ENCODE measurements at regions not wholly inside any gene's neighbourhood (a gene's known extent, or its start where the extent isn't known, plus 50 kb on each side); places are given as distances from the start of the nearest gene placed in this dataset.

- DNase-seq (ENCODE audit: low read depth, low spot score), result no peak
- no peaks in the 10 kb centered on the region for H3K4me1 ChIP-seq (ENCODE audit: control insufficient read depth, extremely low read depth, insufficient read depth, low read length)
- H3K9me3 ChIP-seq (replicated peaks; ENCODE audit: control insufficient read depth, insufficient read depth, low read length), result no peaks in the 10 kb centered on the region
- no peak overlapping the region for H3K4me2 ChIP-seq (ENCODE audit: insufficient read depth, low read length)
- CTCF ChIA-PET, result interaction anchor here (1.0 kb wide), 1 partner anchor 17 kb away, joined by 4 read pairs; no protein-coding TSS in a partner anchor
- no peaks in the 10 kb centered on the region for H4K20me1 ChIP-seq (replicated peaks; ENCODE audit: control insufficient read depth, extremely low read depth, insufficient read depth, low read length)
- no peaks in the 10 kb centered on the region for H3K79me2 ChIP-seq (ENCODE audit: control insufficient read depth, insufficient read depth, low read length)
- no peaks in the 10 kb centered on the region for H3K36me3 ChIP-seq (ENCODE audit: control insufficient read depth in 2 of 2, extremely low read depth in 1 of 2, insufficient read depth in 2 of 2, low read length in 2 of 2)
- POLR2A ChIA-PET, result no interaction called here
- no peak for TF ChIP-seq GATA2 (IDR thresholded peaks at IDR 0.05; ENCODE audit: insufficient read depth, insufficient read length, low read depth, low read length)
- no peak for TF ChIP-seq MAX (IDR thresholded peaks at IDR 0.05; ENCODE audit: insufficient read depth, insufficient read length)
- no peak for TF ChIP-seq CTCF (IDR thresholded peaks at IDR 0.05; ENCODE audit: extremely low read depth in 1 of 2, insufficient read depth in 1 of 2, low read depth in 1 of 2, low read length in 2 of 2)
- TF ChIP-seq MYC (IDR thresholded peaks at IDR 0.05; ENCODE audit: low read depth, low read length), result no peak
- TF ChIP-seq JUN (IDR thresholded peaks at IDR 0.05; ENCODE audit: borderline replicate concordance, insufficient read depth, insufficient read length, low read depth), result no peak
- TF ChIP-seq EZH2 (IDR thresholded peaks at IDR 0.05; ENCODE audit: borderline replicate concordance, low read depth, low read length, severe bottlenecking), result no peak
- TF ChIP-seq FOS (IDR thresholded peaks at IDR 0.05; ENCODE audit: borderline replicate concordance, insufficient read depth, low read length), result no peak
- TF ChIP-seq POLR2AphosphoS5 (IDR thresholded peaks at IDR 0.05; ENCODE audit: insufficient read depth, low read depth, low read length), result no peak
- TF ChIP-seq POLR2A (IDR thresholded peaks at IDR 0.05; ENCODE audit: low read depth, low read length), result no peak
- FAIRE-seq, result no peak
- peaks cover 0 to 2% of the 10 kb centered on the region in 2 experiments for H3K27me3 ChIP-seq (ENCODE audit: control insufficient read depth in 2 of 2, insufficient read depth in 2 of 2, low read length in 2 of 2)
- dilution Hi-C loops (cut with MboI; ENCODE audit: extremely low pct_ligation_motif_present, low sequenced_read_pairs) (loop anchor here (25.0 kb wide), 1 partner anchor 1022 kb away; no protein-coding TSS in a partner anchor), intact Hi-C loops (cut with micrococcal nuclease) (no loop called here)
- no peaks in the 10 kb centered on the region for H3K9me1 ChIP-seq (replicated peaks; ENCODE audit: control insufficient read depth, extremely low read depth, insufficient read depth, low read length)
- H3K4me3 ChIP-seq (replicated peaks in 1 of 3; ENCODE audit: insufficient read depth in 1 of 3, low read depth in 1 of 3, low read length in 3 of 3), result no peak overlapping the region
- H3K9ac ChIP-seq (replicated peaks; ENCODE audit: extremely low read depth, insufficient read depth, low read length), result no peak overlapping the region
- no TSS peak for BruUV-seq (replicated peaks)
- no peak overlapping the region for H2AFZ ChIP-seq (ENCODE audit: low read depth, low read length)
- no peak overlapping the region for H3K27ac ChIP-seq (ENCODE audit: insufficient read depth, low read depth, low read length)
Measured at GRCh38 chr15:38740206-38740605, 175.6 kb upstream of the RASGRP1 start.

Measured in endothelial cell of umbilical vein (primary cell).